Pancreas (tissue), 10 donors: ENCODE measurements at regions not wholly inside any gene's neighbourhood (a gene's known extent, or its start where the extent isn't known, plus 50 kb on each side); places are given as distances from the start of the nearest gene placed in this dataset.

Experiments used
- ATAC-seq, 4 donors: fragments of 200-7000 bp; cut with Tn5 transposase; one replicate each; pipeline versions ENCODE4 v1.8.0 to v1.9.1; 2020; ENCODE audit warnings: mild to moderate bottlenecking in 4 of 4, moderate library complexity in 4 of 4
- DNase-seq, 6 donors: peaks; one replicate each; pipeline ENCODE4 v3.0.0-alpha.2; 2020
- FAIRE-seq: peaks from 2 replicates; lab custom pipeline; 2012; peaks lifted over from hg19 to GRCh38; lab: Jason Lieb, UNC
- H3K27ac ChIP-seq, 4 donors: fragments of 200-600 bp; sonication (generic); 1 replicate in 3 of 4; 2 replicates in 1 of 4; pipeline versions ENCODE4 v1.5.0 to v1.8.0; 2020
- H3K27me3 ChIP-seq, 4 donors: fragments of 200-600 bp; one replicate each; pipeline ENCODE4 v1.8.0; 2021
- H3K36me3 ChIP-seq, 3 donors: fragments of 200-600 bp; sonication (generic) in 1 of 3; one replicate each; pipeline versions ENCODE4 v1.5.0 to v1.8.0; 2020 to 2021
- H3K4me1 ChIP-seq, 3 donors: fragments of 200-600 bp; one replicate each; pipeline ENCODE4 v1.8.0; 2021
- H3K4me3 ChIP-seq, 4 donors: fragments of 200-600 bp; sonication (generic) in 2 of 4; one replicate each; pipeline versions ENCODE4 v1.5.0 to v1.8.0; 2020 to 2021
- H3K9me3 ChIP-seq, 4 donors: fragments of 200-600 bp; one replicate each; pipeline ENCODE4 v1.8.0; 2021
- CTCF ChIP-seq, 4 donors: fragments of 200-600 bp; sonication (generic) in 3 of 4; IDR thresholded peaks; one replicate each; pipeline versions ENCODE4 v1.5.0 to v1.8.0; 2021; ENCODE audit warnings: antibody characterized with exemption in 4 of 4
- WGBS, 2 donors: extraction: QIAGEN DNeasy Blood & Tissue Kit; methylation state at CpG; one replicate each; pipeline ENCODE4 v1.1.7; 2013; 5-methylcytosine and 5-hydroxymethylcytosine counted together
- intact Hi-C, 3 donors: fragments of 100-400 bp; cut with DNase I; formaldehyde crosslinking; loops; one replicate each; pipeline versions ENCODE4 v1.11.1 to v1.14.2; 2022
- donor health status: healthy with polysubstance abuse.
- donor health status: DM: no; HTN: no; CAD: no; lungs with moderate emphysema.
- donor health status: DM: no; HTN: no; CAD: no.
- donor health status: control.
- donor health status: control.
- donor health status: Bipolar disorder and iron deficiency.
- donor health status: DM: yes; HTN: yes; CAD: no.
- donor health status: DM: no; HTN: no; CAD: no.
- donor health status: DM: no; HTN: no; CAD: no.
- donor health status: DM: yes; HTN: yes; CAD: no.

GRCh38 chr21:38887062-38887686, 81.4 kb downstream of the ETS2 start:
- no peaks in the 10 kb centered on the region for H3K27me3 ChIP-seq
- FAIRE-seq (no peak), ATAC-seq (no peak), DNase-seq (no peak)
- 58 to 66% methylated on average over 5 of the region's 5 CpGs for WGBS, 2 donors
- intact Hi-C loops, result no loop called here
- no peaks in the 10 kb centered on the region for H3K36me3 ChIP-seq
- H3K4me1 ChIP-seq, result no peaks in the 10 kb centered on the region
- H3K4me3 ChIP-seq, result no peak overlapping the region
- no peaks in the 10 kb centered on the region for H3K9me3 ChIP-seq
- TF ChIP-seq CTCF (IDR thresholded peaks at IDR 0.05), result no peak
- no peak overlapping the region for H3K27ac ChIP-seq

- H3K4me1 ChIP-seq, result no peaks in the 10 kb centered on the region
- peaks cover 0 to 1% (median 0%) of the 10 kb centered on the region in 4 donors for H3K27me3 ChIP-seq
- DNase-seq (no peak), ATAC-seq (no peak), FAIRE-seq (no peak)
- H3K36me3 ChIP-seq, result no peaks in the 10 kb centered on the region
- TF ChIP-seq CTCF (IDR thresholded peaks at IDR 0.05), result no peak
- 82 to 88% methylated on average over 1 of the region's 1 CpG for WGBS, 2 donors
- no peak overlapping the region for H3K4me3 ChIP-seq
- no peaks in the 10 kb centered on the region for H3K9me3 ChIP-seq
- intact Hi-C loops, result no loop called here
- no peak overlapping the region for H3K27ac ChIP-seq
These were observed 80.2 kb downstream of the ETS2 start for GRCh38 chr21:38885909-38886308.

- Histone ChIP-seq H3K4me1 (no peaks in the 10 kb centered on the region), H3K4me3 (no peak overlapping the region), H3K27ac (no peak overlapping the region), H3K27me3 (peaks cover 0 to 4% (median 0%) of the 10 kb centered on the region in 4 donors), H3K9me3 (no peaks in the 10 kb centered on the region), H3K36me3 (no peaks in the 10 kb centered on the region)
- intact Hi-C loops, result no loop called here
- WGBS, 2 donors, result 83 to 91% methylated on average over 3 of the region's 3 CpGs
- FAIRE-seq, result no peak
- TF ChIP-seq CTCF (IDR thresholded peaks at IDR 0.05), result no peak
- ATAC-seq, result no peak
- no peak for DNase-seq
These were observed 78.7 kb downstream of the ETS2 start for GRCh38 chr21:38884440-38884839.

- ATAC-seq (no peak), DNase-seq (no peak), FAIRE-seq (no peak)
- TF ChIP-seq CTCF (IDR thresholded peaks at IDR 0.05), result no peak
- H3K4me3 ChIP-seq, result no peak overlapping the region
- H3K27me3 ChIP-seq, result peaks cover 0 to 4% (median 0%) of the 10 kb centered on the region in 4 donors
- H3K9me3 ChIP-seq, result no peaks in the 10 kb centered on the region
- no peaks in the 10 kb centered on the region for H3K36me3 ChIP-seq
- intact Hi-C loops, result no loop called here
- H3K27ac ChIP-seq, result no peak overlapping the region
- H3K4me1 ChIP-seq, result no peaks in the 10 kb centered on the region
These were observed 77.4 kb downstream of the ETS2 start for GRCh38 chr21:38883142-38883541.

- no peak overlapping the region for H3K27ac ChIP-seq
- FAIRE-seq, result no peak
- DNase-seq, result no peak
- H3K36me3 ChIP-seq, result no peaks in the 10 kb centered on the region
- H3K4me3 ChIP-seq, result no peak overlapping the region
- H3K9me3 ChIP-seq, result no peaks in the 10 kb centered on the region
- no peak for TF ChIP-seq CTCF (IDR thresholded peaks at IDR 0.05)
- peaks cover 0 to 4% (median 0%) of the 10 kb centered on the region in 4 donors for H3K27me3 ChIP-seq
- intact Hi-C loops, result no loop called here
- H3K4me1 ChIP-seq, result no peaks in the 10 kb centered on the region
- ATAC-seq, result no peak
These were observed 75.4 kb downstream of the ETS2 start for GRCh38 chr21:38881131-38881530.
